Naive B cell (primary cell): ENCODE measurements at regions not wholly inside any gene's neighbourhood (a gene's known extent, or its start where the extent isn't known, plus 50 kb on each side); places are given as distances from the start of the nearest gene placed in this dataset.
"Not testable (repeated sequence)": the region's sequence is repeated elsewhere in the genome, so short reads cannot be mapped to it uniquely, and the experiment has no call there.

ENCODE experiments used
- ATAC-seq, 2 donors: fragments of 150-1000 bp; cut with Tn5 transposase; 2 replicates each; pipeline ENCODE4 v1.10.0; 2021; ENCODE audit warnings: low read depth in 2 of 2, mild to moderate bottlenecking in 2 of 2, moderate library complexity in 2 of 2
- DNase-seq: peaks from one replicate; pipeline ENCODE4 v3.0.0; 2022
- H3K27ac Mint-ChIP-seq, 6 donors: one replicate each; pipeline ENCODE4 v1.8.0; 2020 to 2022; ENCODE audit warnings: mild to moderate bottlenecking in 6 of 6, mixed read lengths in 6 of 6, moderate library complexity in 5 of 6, inconsistent platforms in 2 of 6
- H3K27me3 Mint-ChIP-seq, 3 donors: one replicate each; pipeline ENCODE4 v1.8.0; 2021 to 2022; ENCODE audit warnings: mixed read lengths in 3 of 3, mild to moderate bottlenecking in 1 of 3
- H3K36me3 Mint-ChIP-seq, 2 donors: one replicate each; pipeline ENCODE4 v1.8.0; 2020 to 2022; ENCODE audit warnings: mixed read lengths in 2 of 2, inconsistent platforms in 1 of 2, mild to moderate bottlenecking in 1 of 2
- H3K4me1 Mint-ChIP-seq, 3 donors: one replicate each; pipeline ENCODE4 v1.8.0; 2020 to 2022; ENCODE audit warnings: mixed read lengths in 3 of 3, inconsistent platforms in 1 of 3, mild to moderate bottlenecking in 1 of 3, moderate library complexity in 1 of 3
- H3K4me3 Mint-ChIP-seq, 8 donors: one replicate each; pipeline ENCODE4 v1.8.0; 2020 to 2022; ENCODE audit warnings: mild to moderate bottlenecking in 8 of 8, mixed read lengths in 8 of 8, moderate library complexity in 8 of 8, inconsistent platforms in 2 of 8
- H3K9me3 Mint-ChIP-seq, 7 donors: one replicate each; pipeline ENCODE4 v1.8.0; 2020 to 2022; ENCODE audit warnings: mixed read lengths in 7 of 7, mild to moderate bottlenecking in 5 of 7, inconsistent platforms in 2 of 7, moderate library complexity in 1 of 7

DNA sequence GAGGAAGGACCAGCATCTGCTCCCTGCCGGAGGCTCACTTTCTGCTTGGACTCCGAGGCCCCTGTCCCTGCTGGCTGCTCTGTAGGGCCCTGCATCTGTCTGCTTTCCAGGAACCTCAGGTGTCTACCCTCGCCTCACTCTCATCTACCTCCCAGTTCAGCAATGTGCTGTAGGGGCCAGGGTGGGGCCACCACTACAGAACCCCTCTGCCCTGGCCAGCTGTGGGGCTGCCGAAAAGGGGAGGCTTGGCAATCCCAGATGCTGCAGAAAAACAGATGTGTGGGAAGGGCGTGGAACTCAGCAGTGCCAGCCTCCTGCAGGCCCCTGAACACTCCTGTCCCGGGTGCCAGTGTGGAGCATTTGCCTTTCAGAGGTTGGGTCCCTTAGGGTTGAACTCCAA is 80.1 kb upstream of the ZNF469 start:
- Mint-ChIP-seq H3K36me3 (no peaks in the 10 kb centered on the region), H3K27ac (peak overlapping the region in 1 of 6 donors; percentile 5), H3K4me1 (peaks cover 0 to 3% (median 0%) of the 10 kb centered on the region in 3 donors), H3K27me3 (peaks cover 4 to 41% (median 32%) of the 10 kb centered on the region in 3 donors), H3K9me3 (peaks cover 0 to 11% (median 3%) of the 10 kb centered on the region in 7 donors), H3K4me3 (no peak overlapping the region)
- DNase-seq (no peak), ATAC-seq (no peak)

DNA sequence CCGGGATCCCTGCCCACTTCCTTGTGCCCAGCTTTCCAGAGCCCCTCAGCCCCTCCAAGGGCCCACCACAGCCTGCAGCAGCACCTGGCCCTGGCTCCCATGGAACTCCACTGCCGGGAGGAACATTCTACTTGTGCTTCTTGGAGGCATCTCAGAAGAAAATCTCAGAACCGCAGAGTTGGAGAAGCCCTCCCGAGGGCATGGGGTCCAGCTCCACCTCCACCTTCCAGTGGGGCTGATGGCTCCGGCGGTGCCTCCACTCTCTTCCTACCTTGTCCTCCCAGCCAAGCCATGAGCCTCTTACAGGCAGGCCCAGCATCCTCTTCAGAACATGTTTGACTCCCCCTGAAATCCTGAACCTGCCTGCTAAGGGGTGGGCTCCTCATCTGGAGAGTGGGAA is 79.4 kb upstream of the ZNF469 start:
- peaks cover 4 to 44% (median 37%) of the 10 kb centered on the region in 3 donors for H3K27me3 Mint-ChIP-seq
- H3K4me3 Mint-ChIP-seq = no peak overlapping the region
- peaks cover 0 to 11% (median 5%) of the 10 kb centered on the region in 7 donors for H3K9me3 Mint-ChIP-seq

DNA sequence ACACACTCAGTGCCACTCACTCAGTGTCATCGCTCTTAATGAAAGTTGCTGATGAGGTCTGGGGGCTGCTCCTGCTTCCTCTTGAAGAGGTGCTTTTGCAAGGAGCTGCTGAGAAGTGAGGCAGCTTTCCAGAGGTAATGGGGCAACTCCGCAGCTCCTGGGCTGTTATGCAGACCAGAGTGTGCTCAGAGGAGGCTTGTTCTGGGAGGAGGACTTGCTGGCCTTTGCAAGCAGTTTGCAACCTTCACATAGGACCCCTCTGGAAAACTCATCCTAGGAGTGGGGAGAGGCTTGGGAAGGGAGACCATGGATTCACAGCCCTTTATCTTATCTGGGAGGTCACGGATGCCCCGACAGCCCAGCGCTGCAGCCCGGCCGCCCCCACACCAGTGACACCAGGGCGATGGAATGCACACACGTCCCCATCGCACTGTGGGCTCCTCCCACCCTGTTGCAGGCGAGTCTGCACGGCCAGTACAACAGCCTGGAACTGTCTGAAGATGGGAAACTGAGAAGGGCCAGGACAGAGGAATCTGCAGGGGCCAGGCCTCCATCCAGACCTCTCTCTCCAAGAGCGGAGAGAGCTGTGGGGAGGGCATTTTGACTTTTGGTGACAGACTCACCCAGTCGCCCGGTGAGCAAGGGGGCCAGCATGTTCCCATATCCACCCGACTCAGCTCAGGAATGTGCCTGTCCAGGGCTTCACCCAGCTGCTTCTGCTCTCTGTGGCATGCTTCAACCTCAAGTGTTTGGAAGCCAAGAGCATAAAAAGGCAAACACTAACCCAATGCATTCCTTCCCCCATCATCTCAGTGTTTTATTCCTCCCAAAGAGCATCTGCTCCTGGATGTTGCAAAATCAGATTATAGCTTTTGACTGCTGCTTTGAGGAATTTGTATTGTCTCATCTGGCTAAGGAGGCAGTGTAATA is 78.6 kb upstream of the ZNF469 start:
- H3K27ac Mint-ChIP-seq = no peak overlapping the region
- no peaks in the 10 kb centered on the region for H3K36me3 Mint-ChIP-seq
- H3K27me3 Mint-ChIP-seq = peaks cover 4 to 44% (median 44%) of the 10 kb centered on the region in 3 donors
- peaks cover 0 to 11% (median 5%) of the 10 kb centered on the region in 7 donors for H3K9me3 Mint-ChIP-seq
- DNase-seq = no peak
- no peak for ATAC-seq
- peaks cover 0 to 3% (median 0%) of the 10 kb centered on the region in 3 donors for H3K4me1 Mint-ChIP-seq
- H3K4me3 Mint-ChIP-seq = no peak overlapping the region

More for the DNA sequence above, 79.4 kb upstream of the ZNF469 start:
- DNase-seq (no peak), ATAC-seq (no peak)
- H3K4me1 Mint-ChIP-seq = peaks cover 0 to 3% (median 0%) of the 10 kb centered on the region in 3 donors
- no peaks in the 10 kb centered on the region for H3K36me3 Mint-ChIP-seq
- peak overlapping the region in 1 of 6 donors; percentile 70 for H3K27ac Mint-ChIP-seq

DNA sequence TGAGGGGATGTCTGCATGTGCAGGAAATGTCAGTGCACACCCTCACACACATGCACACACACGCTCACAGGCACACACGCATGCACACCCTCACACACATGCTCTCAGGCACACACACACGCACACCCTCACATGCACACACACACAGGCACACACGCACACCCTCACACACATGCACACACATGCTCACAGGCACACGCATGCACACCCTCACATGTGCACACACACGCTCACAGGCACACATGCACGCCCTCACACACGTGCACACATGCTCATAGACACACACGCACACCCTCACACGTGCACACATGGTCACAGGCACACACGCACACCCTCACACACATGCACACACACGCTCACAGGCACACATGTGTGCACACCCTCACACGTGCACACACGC is 77.6 kb upstream of the ZNF469 start:
- peak overlapping the region in 2 of 6 donors; percentile 41 to 42 for H3K27ac Mint-ChIP-seq
- H3K36me3 Mint-ChIP-seq = no peaks in the 10 kb centered on the region
- H3K9me3 Mint-ChIP-seq = peaks cover 0 to 11% (median 5%) of the 10 kb centered on the region in 7 donors
- DNase-seq (no peak), ATAC-seq (no peak)
- H3K4me1 Mint-ChIP-seq = peaks cover 0 to 3% (median 0%) of the 10 kb centered on the region in 3 donors
- no peak overlapping the region for H3K4me3 Mint-ChIP-seq
- peaks cover 4 to 46% (median 43%) of the 10 kb centered on the region in 3 donors for H3K27me3 Mint-ChIP-seq

DNA sequence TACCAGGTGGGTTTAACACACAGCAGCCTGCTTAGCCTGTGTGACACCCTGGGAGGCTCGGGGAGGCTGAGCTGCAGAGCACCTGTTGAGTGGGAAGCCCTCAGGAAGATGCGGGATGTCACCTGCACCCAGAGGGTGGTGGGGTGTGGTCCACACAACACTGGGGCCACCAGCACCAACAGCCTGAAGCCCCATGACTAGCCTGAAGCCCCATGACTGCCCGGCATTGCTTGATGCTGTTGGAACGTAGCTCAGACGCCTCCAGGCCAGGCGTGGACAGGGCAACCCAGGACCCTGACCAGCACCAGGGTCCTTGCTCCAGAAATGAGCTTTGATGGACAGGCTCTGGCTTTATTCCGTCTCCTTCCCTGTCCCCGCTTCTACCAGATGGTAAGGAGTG is 76.3 kb upstream of the ZNF469 start:
- DNase-seq = no peak
- peaks cover 0 to 3% (median 0%) of the 10 kb centered on the region in 3 donors for H3K4me1 Mint-ChIP-seq
- ATAC-seq = no peak
- no peak overlapping the region for H3K27ac Mint-ChIP-seq
- peaks cover 1 to 11% (median 5%) of the 10 kb centered on the region in 7 donors for H3K9me3 Mint-ChIP-seq
- H3K27me3 Mint-ChIP-seq = peaks cover 4 to 37% (median 36%) of the 10 kb centered on the region in 3 donors
- H3K4me3 Mint-ChIP-seq = no peak overlapping the region
- H3K36me3 Mint-ChIP-seq = no peaks in the 10 kb centered on the region

DNA sequence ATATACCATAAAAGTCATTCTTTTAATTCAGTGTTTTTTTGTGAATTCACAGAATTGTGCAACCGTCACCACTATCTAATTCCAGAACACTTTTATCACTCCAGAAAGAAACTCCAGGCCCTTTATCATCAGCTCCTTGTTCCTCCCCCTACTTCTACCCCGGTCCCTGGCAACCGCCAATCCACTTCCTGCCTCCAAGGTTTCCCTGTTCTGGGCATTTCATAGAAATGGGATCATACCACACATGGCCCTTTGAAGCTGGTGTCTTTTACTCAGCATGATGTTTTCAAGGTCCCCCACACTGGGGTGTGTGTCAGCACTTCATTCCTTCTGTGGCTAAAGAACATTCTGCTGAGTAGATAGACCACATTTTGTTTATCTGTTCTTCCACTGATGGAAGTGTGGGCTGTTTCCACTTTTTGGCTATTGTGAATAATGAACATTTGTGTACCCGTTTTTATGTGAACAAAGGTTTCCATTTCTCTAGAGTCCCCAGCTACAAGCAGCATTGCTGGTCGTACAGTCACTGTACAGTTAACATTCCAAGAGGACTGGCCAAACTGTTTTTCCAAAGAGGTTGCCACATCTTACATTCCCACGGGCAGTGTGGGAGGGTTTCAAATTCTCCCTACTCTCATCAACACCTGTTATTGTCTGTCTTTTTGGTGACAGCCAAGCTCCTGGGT is 75.8 kb upstream of the ZNF469 start:
- ATAC-seq (no peak), DNase-seq (no peak)
- peaks cover 4 to 32% (median 31%) of the 10 kb centered on the region in 3 donors for H3K27me3 Mint-ChIP-seq
- H3K36me3 Mint-ChIP-seq = no peaks in the 10 kb centered on the region
- H3K9me3 Mint-ChIP-seq = peaks cover 5 to 17% (median 9%) of the 10 kb centered on the region in 7 donors
- peak overlapping the region in 2 of 6 donors; percentile 11 to 44 for H3K27ac Mint-ChIP-seq
- no peak overlapping the region for H3K4me3 Mint-ChIP-seq
- H3K4me1 Mint-ChIP-seq = peaks cover 0 to 3% (median 0%) of the 10 kb centered on the region in 3 donors

DNA sequence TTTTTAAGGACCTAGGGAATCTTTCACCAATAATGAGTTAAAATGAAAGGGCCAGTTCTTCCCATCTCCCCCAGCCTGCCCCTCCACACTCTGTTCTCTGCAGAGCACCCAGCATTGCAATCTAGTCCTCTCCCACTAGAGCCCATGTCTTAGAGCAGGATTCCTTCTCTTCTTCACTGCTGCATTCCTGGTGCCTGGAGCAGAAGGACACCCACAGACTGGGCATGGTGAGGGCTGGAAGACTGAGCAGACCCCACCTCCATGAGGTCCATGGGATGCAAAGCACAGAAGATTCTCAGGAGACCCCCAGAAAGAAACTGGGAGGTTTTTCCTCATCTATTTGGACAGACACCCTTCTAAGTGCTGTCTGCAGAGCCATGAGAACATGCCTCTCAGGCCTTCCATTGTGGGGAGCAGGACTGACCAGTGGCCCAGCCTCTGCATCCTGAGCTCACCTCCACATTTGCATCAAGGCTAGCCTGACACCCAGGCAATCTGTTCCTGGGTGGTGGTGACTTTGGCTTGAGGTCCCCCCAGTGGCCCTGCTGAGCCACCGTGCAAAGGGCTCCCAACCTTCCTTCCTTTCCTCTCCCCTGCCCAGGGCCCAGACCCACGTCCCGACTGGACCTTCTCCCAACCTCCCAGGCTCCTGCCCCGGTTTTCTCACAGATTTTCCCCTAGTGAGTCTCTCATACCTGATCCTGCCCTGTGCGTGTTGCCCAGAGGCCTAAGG is 74.2 kb upstream of the ZNF469 start:
- peak overlapping the region in 2 of 6 donors; percentile 7 to 38 for H3K27ac Mint-ChIP-seq
- DNase-seq (no peak), ATAC-seq (no peak)
- peaks cover 0 to 3% (median 0%) of the 10 kb centered on the region in 3 donors for H3K4me1 Mint-ChIP-seq
- peaks cover 4 to 30% (median 25%) of the 10 kb centered on the region in 3 donors for H3K27me3 Mint-ChIP-seq
- H3K9me3 Mint-ChIP-seq = peaks cover 8 to 18% (median 16%) of the 10 kb centered on the region in 7 donors
- no peak overlapping the region for H3K4me3 Mint-ChIP-seq
- H3K36me3 Mint-ChIP-seq = no peaks in the 10 kb centered on the region

DNA sequence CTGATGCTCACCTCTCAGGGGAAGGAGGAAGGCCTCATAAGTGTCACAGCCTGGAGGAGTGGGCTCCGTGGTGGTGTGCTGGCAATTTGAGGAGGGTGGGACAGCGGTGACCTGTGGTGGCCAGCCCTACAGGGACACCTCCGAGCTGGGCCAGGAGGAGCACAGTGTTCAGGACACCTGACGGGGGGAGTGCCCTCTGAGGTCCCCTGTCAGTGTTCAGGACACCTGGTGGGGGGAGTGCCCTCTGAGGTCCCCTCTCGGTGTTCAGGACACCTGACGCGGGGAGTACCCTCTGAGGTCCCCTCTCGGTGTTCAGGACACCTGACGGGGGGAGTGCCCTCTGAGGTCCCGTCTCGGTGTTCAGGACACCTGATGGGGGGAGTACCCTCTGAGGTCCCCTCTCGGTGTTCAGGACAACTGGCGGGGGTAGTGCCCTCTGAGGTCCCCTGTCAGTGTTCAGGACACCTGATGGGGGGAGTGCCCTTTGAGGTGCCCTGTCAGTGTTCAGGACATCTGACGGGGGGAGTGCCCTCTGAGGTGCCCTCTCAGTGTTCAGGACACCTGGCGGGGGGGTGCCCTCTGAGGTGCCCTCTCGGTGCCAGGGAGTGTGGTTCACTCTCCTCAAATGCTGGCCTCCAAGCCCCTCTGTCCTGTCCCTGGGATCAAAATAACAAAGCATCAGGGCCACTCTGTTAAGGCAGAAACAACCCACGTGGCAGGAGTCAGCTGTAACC is 73.4 kb upstream of the ZNF469 start:
- H3K27me3 Mint-ChIP-seq = peaks cover 4 to 30% (median 21%) of the 10 kb centered on the region in 3 donors
- no peak overlapping the region for H3K4me3 Mint-ChIP-seq
- H3K27ac Mint-ChIP-seq = no peak overlapping the region
- H3K4me1 Mint-ChIP-seq = peaks cover 0 to 3% (median 0%) of the 10 kb centered on the region in 3 donors
- DNase-seq (no peak), ATAC-seq (no peak)
- H3K36me3 Mint-ChIP-seq = no peaks in the 10 kb centered on the region
- H3K9me3 Mint-ChIP-seq = peaks cover 8 to 18% (median 16%) of the 10 kb centered on the region in 7 donors

DNA sequence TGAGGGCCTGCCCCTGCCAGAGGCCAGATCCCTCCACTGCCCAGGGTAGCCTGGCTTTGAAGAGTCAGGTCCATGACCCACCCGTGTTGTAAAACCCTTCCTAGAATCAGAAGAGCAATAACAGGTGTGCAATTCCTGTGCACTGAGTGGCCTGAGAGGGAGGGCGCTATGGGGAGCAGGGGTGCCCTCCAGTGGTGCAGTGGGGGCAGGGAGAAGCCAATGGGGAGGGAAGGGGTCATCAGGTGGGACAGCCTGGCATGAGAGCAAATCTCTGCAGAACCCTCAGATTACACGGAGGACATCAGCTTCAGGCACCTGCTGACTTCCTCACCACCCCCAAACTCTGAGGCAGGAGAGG is 72.9 kb upstream of the ZNF469 start:
- DNase-seq = no peak
- Mint-ChIP-seq H3K4me3 (no peak overlapping the region), H3K27me3 (peaks cover 4 to 30% (median 21%) of the 10 kb centered on the region in 3 donors), H3K36me3 (no peaks in the 10 kb centered on the region), H3K27ac (no peak overlapping the region), H3K4me1 (peaks cover 0 to 3% (median 0%) of the 10 kb centered on the region in 3 donors), H3K9me3 (peaks cover 8 to 18% (median 16%) of the 10 kb centered on the region in 7 donors)
- ATAC-seq = no peak

DNA sequence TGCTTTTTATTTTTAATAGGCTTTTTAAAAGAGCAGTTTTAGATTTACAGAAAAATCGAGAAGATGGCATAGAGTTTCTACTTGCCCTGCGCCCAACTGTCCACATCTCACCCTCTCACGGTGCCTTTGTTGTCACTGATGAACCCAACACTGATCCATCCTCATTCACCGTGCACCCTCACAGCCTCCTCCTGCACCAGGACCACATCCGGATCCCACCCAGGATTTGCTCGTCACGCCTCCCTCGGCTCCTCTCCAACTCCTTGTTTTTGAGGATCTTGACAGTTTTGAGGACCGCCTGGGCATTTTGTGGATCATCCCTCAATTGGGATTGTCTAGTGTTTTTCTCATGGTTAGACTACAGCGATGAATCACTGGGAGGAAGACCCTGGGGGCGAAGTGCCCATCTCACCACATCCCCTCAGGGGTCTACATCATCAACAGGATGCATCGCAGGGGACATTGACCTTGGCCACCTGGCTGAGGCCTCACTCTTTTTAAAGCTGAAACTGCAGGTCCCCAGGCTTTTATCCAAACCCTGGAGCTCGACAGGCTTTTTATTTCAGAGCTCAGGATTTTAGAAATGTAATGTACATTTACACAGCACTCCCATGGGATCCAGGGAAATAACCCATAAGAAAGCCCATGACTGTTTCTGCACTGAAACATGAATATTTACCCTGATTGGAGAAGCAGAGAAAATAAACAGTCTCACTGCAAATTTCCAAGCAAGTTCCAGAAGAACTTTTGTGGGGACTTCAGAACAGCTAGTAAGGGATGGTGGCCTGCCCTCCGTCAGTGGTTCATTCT is 71.8 kb upstream of the ZNF469 start:
- peaks cover 0 to 30% (median 21%) of the 10 kb centered on the region in 3 donors for H3K27me3 Mint-ChIP-seq
- H3K36me3 Mint-ChIP-seq = no peaks in the 10 kb centered on the region
- no peak overlapping the region for H3K4me3 Mint-ChIP-seq
- ATAC-seq = no peak
- no peak overlapping the region for H3K27ac Mint-ChIP-seq
- DNase-seq = no peak
- no peaks in the 10 kb centered on the region for H3K4me1 Mint-ChIP-seq
- peaks cover 8 to 16% (median 12%) of the 10 kb centered on the region in 7 donors for H3K9me3 Mint-ChIP-seq

DNA sequence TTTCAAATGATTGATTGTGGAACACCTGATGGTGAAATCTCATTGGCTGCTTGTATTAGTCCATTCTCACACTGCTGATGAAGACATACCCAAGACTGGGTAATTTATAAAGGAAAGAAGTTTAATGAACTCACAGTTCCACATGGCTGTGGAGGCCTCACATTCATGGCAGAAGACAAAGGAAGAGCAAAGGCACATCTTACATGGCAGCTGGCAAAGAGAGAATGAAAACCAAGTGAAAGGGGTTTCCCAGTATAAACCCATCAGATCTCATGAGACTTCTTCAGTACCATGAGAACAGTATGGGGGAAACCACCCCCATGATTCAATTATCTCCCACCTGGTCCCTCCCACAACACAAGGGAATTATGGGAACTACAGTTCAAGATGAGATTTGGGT is 70.9 kb upstream of the ZNF469 start:
- H3K36me3 Mint-ChIP-seq, H3K4me3 Mint-ChIP-seq, ATAC-seq, H3K4me1 Mint-ChIP-seq, H3K27ac Mint-ChIP-seq, DNase-seq: not testable (repeated sequence)
- peaks cover 0 to 29% (median 21%) of the 10 kb centered on the region in 3 donors for H3K27me3 Mint-ChIP-seq
- H3K9me3 Mint-ChIP-seq = peaks cover 8 to 16% (median 12%) of the 10 kb centered on the region in 7 donors

DNA sequence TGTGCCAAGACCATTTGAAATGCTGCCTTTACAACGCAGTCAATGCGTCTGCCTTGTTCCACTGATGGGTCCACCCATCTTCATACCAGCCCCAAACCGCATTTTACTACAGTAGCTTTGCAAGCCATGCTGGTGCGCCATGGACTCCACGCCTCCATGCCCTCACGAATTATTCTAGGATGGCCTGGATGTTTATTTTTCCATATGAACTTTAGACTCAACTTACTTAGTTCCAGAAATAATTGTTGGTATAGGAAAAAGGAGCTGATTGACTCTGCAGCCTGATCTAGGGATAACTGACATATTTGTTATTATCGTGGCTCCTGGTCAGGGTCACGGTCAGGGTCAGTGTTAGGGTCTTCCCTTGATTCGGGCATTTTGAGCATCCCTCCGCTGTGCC is 70.0 kb upstream of the ZNF469 start:
- H3K27ac Mint-ChIP-seq = peak overlapping the region in 1 of 6 donors; percentile 3
- DNase-seq (no peak), ATAC-seq (no peak)
- H3K9me3 Mint-ChIP-seq = peaks cover 8 to 16% (median 12%) of the 10 kb centered on the region in 7 donors
- peaks cover 0 to 30% (median 22%) of the 10 kb centered on the region in 3 donors for H3K27me3 Mint-ChIP-seq
- H3K36me3 Mint-ChIP-seq = no peaks in the 10 kb centered on the region
- no peak overlapping the region for H3K4me3 Mint-ChIP-seq
- peaks cover 0 to 3% (median 0%) of the 10 kb centered on the region in 3 donors for H3K4me1 Mint-ChIP-seq
